ENCODE measurements at regions not wholly inside any gene's neighbourhood (a gene's known extent, or its start where the extent isn't known, plus 50 kb on each side); places are given as distances from the start of the nearest gene placed in this dataset.

DNA sequence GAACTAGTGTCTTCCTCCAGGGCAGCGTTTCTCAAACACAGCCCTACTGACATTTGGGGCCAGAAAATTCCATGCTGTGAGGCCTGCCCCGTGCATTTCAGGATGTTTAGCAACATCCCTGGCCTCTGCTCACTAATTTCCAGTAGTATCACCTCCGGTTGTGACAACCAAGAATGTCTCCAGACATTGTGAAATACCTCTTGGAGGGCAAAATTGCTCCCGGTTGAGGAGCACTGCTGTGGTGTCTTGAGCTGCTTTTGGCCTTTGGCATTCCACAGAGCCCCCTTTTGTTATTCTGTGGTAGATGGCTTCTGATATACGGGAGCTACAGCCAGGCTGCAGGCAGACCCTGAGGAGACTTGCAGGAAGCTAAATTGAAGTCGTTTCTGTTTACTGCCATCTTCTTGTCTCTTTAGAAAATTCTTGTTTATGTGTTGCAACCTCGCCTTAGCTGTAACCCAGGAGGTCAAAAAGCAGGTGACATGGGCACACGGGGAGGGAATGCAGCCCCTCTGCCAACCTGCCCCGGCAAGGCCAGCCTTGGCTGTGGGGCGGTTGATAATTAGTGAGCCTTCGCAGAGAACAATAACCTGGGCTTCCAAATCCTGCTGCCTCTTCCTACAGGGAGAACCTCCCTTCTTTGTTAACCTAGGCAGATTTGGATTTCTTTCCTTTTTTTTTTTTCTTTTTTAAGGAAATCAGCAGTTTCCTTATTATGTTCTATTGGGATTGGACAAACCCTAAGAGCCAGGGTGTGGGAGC, 74.7 kb upstream of the AKT3 start:
- no peak for TF ChIP-seq SRF (IDR thresholded peaks at IDR 0.05; ENCODE audit: low read depth)
- TF ChIP-seq ELF1 (IDR thresholded peaks at IDR 0.05; ENCODE audit: borderline replicate concordance, low read depth): no peak
- TF ChIP-seq SP1 (IDR thresholded peaks at IDR 0.05; ENCODE audit: low read depth): no peak
- TF ChIP-seq RAD21 (IDR thresholded peaks at IDR 0.05; ENCODE audit: low read depth): no peak
- no peak for TF ChIP-seq FOSL1 (IDR thresholded peaks at IDR 0.05; ENCODE audit: low read depth)
- TF ChIP-seq JUND (IDR thresholded peaks at IDR 0.05): no peak
- TF ChIP-seq, protein P1, sequence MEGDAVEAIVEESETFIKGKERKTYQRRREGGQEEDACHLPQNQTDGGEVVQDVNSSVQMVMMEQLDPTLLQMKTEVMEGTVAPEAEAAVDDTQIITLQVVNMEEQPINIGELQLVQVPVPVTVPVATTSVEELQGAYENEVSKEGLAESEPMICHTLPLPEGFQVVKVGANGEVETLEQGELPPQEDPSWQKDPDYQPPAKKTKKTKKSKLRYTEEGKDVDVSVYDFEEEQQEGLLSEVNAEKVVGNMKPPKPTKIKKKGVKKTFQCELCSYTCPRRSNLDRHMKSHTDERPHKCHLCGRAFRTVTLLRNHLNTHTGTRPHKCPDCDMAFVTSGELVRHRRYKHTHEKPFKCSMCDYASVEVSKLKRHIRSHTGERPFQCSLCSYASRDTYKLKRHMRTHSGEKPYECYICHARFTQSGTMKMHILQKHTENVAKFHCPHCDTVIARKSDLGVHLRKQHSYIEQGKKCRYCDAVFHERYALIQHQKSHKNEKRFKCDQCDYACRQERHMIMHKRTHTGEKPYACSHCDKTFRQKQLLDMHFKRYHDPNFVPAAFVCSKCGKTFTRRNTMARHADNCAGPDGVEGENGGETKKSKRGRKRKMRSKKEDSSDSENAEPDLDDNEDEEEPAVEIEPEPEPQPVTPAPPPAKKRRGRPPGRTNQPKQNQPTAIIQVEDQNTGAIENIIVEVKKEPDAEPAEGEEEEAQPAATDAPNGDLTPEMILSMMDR (IDR thresholded peaks at IDR 0.05 in 2 of 3, conservative IDR thresholded peaks at IDR 0.05 in 1 of 3; ENCODE audit: borderline replicate concordance in 1 of 3, insufficient read depth in 1 of 3, low read depth in 2 of 3, low read length in 2 of 3): no peak
- no peak for TF ChIP-seq POLR2AphosphoS5 (IDR thresholded peaks at IDR 0.05; ENCODE audit: low read depth, low read length)
- no peak for TF ChIP-seq POLR2A (IDR thresholded peaks at IDR 0.05; ENCODE audit: borderline replicate concordance, extremely low read depth, insufficient read depth, insufficient read length)
- no peak for TF ChIP-seq EZH2 (IDR thresholded peaks at IDR 0.05)
